GM12801 (cell line): ENCODE measurements at regions not wholly inside any gene's neighbourhood (a gene's known extent, or its start where the extent isn't known, plus 50 kb on each side); places are given as distances from the start of the nearest gene placed in this dataset.

ENCODE experiments used
- TF ChIP-seq, protein P1 (sequence below): IDR thresholded peaks from one replicate; pipeline ENCODE4 v1.5.1; 2011; ENCODE audit warnings: control low read depth; ENCODE audit not compliant: insufficient read length; ENCODE audit errors: extremely low read depth

DNA sequence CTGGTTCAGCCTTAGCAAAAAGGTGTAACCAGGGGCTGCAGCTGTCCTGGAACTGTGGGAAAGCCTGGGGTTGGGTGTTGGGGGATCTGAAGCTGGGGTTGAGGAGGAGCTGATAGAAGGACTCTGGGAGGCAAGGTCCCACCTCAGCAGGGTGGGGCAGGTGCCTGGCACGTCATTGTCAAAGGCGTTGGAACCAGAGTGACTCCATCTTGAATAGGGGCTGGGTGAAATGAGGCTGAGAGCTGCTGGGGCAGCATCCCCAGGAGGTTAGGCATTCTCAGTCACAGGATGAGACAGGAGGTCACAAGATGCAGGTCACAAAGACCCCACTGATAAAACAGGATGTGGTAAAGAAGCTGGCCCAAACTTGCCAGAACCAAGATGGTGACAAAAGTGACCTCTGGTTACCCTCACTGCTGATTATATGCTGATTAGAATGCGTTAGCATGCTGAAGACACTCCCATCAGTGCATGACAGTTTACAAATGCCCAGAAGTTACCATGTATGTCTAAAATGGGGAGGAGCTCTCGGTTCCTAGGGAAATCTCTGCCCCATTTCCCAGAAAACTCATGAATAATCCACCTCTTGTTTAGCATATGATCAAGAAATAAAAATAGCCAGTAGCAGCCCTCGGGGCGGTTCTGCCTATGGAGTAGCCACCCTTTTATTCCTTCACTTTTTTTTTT, 85.4 kb downstream of the IER5 start:
- TF ChIP-seq, protein P1, sequence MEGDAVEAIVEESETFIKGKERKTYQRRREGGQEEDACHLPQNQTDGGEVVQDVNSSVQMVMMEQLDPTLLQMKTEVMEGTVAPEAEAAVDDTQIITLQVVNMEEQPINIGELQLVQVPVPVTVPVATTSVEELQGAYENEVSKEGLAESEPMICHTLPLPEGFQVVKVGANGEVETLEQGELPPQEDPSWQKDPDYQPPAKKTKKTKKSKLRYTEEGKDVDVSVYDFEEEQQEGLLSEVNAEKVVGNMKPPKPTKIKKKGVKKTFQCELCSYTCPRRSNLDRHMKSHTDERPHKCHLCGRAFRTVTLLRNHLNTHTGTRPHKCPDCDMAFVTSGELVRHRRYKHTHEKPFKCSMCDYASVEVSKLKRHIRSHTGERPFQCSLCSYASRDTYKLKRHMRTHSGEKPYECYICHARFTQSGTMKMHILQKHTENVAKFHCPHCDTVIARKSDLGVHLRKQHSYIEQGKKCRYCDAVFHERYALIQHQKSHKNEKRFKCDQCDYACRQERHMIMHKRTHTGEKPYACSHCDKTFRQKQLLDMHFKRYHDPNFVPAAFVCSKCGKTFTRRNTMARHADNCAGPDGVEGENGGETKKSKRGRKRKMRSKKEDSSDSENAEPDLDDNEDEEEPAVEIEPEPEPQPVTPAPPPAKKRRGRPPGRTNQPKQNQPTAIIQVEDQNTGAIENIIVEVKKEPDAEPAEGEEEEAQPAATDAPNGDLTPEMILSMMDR, result no peak

GRCh38 chr1:181174861-181175260, 86.4 kb downstream of the IER5 start:
- TF ChIP-seq, protein P1, result no peak

GRCh38 chr1:181175356-181175910, 86.9 kb downstream of the IER5 start:
- TF ChIP-seq, protein P1, result no peak

- TF ChIP-seq, protein P1, result no peak
Observed at GRCh38 chr1:181175955-181176354, 87.5 kb downstream of the IER5 start.

DNA sequence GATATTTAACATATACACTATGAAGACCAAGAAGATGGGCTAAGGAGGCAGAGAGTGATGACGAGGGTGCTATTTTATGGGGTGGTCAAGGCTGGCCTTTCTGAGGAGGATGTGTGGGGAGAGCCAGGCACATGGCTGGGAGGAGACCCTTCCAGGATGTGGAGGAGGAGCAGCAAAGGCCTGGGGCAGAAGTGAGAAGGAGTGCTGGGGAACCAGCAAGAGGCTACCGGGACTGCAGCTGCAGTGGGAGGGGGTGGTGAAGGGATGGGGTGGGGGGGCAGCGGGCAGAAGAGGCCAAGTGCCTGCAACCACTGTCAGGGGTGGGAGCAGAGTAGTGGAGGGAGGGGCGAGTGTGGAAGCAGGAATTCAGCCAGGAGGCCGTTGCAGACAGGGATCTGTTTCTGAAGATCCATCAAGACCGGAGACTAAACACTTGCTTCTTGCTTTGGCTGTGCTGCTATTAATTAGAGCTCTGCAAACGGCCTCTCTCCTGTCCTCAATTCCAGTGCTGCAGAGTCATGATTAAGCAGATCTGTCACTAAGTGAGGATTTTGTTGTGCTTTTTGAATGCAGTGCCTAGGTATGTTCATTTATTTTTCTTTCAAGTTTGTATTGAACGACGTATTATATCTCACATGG, 89.9 kb downstream of the IER5 start:
- TF ChIP-seq, protein P1, result no peak

- TF ChIP-seq, protein P1, result no peak
Observed at GRCh38 chr1:181179279-181179986, 90.9 kb downstream of the IER5 start.

DNA sequence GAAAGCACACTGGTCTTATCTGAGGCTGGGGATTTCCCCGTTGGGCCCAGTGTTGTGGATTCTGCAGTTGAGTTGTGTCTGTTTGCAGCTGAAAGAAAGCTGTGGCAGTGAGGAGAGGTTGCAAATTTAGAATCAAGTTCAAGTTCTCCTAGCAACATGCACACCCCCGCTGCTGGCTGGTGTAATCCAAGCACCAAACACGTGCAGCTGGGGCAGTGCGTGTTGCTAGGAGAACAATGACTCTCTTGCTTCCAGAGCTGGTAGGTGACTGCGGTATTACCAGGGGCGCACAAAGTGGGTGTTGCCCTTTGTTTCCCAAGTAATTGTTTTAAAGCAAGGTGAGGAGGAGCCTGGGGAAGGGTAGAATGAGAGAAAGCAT, 91.5 kb downstream of the IER5 start:
- TF ChIP-seq, protein P1, result no peak
